H1 (cell line): ENCODE measurements at regions not wholly inside any gene's neighbourhood (a gene's known extent, or its start where the extent isn't known, plus 50 kb on each side); places are given as distances from the start of the nearest gene placed in this dataset.

ENCODE experiments used
- CTCF ChIA-PET: fragments of 300-600 bp; sonication (Branson Sonifier 250); formaldehyde crosslinking; loops from one replicate; lab custom pipeline; 2021; ENCODE audit not compliant: partially characterized antibody; lab: Charles Lee
- POLR2A ChIA-PET: fragments of 300-600 bp; sonication (Branson Sonifier 250); formaldehyde crosslinking; loops from one replicate; lab custom pipeline; 2021; ENCODE audit warnings: inconsistent platforms; ENCODE audit not compliant: partially characterized antibody; lab: Charles Lee
- DNase-seq, 2 experiments: peaks; one replicate each; pipeline versions ENCODE4 v3.0.0 to v3.0.0-alpha.2; 2010 to 2022; ENCODE audit warnings: low spot score in 2 of 2, low read depth in 1 of 2, mixed read lengths in 1 of 2
- FAIRE-seq: peaks from 2 replicates; lab custom pipeline; 2011; peaks lifted over from hg19 to GRCh38; lab: Jason Lieb, UNC
- H2AFZ ChIP-seq: 2 replicates; pipeline ENCODE4 v1.8.1; 2012; ENCODE audit warnings: low read length, inconsistent platforms
- H2AK5ac ChIP-seq: 2 replicates; pipeline ENCODE4 v1.6.1; 2013; ENCODE audit warnings: low read depth, low read length
- H2BK120ac ChIP-seq: replicated peaks from 2 replicates; pipeline ENCODE3; 2013; ENCODE audit warnings: low read depth, low read length, inconsistent platforms
- H2BK12ac ChIP-seq: 2 replicates; pipeline ENCODE4 v1.6.1; 2013; ENCODE audit warnings: low read depth, low read length
- H2BK15ac ChIP-seq: 2 replicates; pipeline ENCODE4 v1.6.1; 2013; ENCODE audit warnings: low read length
- H2BK20ac ChIP-seq: 2 replicates; pipeline ENCODE4 v1.6.1; 2013; ENCODE audit warnings: low read length
- H2BK5ac ChIP-seq: 2 replicates; pipeline ENCODE4 v1.6.1; 2013; ENCODE audit warnings: low read depth, low read length
- H3K14ac ChIP-seq: 2 replicates; pipeline ENCODE4 v1.6.1; 2013; ENCODE audit warnings: inconsistent platforms; ENCODE audit not compliant: insufficient read length
- H3K18ac ChIP-seq: 2 replicates; pipeline ENCODE4 v1.6.1; 2013; ENCODE audit warnings: low read length; ENCODE audit errors: extremely low read depth
- H3K23ac ChIP-seq: 2 replicates; pipeline ENCODE4 v1.6.1; 2013; ENCODE audit warnings: inconsistent platforms; ENCODE audit not compliant: insufficient read length
- H3K23me2 ChIP-seq: 2 replicates; pipeline ENCODE4 v1.6.1; 2013; ENCODE audit warnings: low read depth, low read length
- H3K27ac ChIP-seq: 2 replicates; pipeline ENCODE4 v1.6.1; 2011; ENCODE audit warnings: low read depth, low read length, inconsistent platforms
- H3K27me3 ChIP-seq, 4 experiments: replicated peaks in 1 of 4; 1 replicate in 1 of 4; 2 replicates in 3 of 4; pipeline versions ENCODE4 v1.6.1 to v1.8.1; 2011 to 2013; ENCODE audit warnings: low read length in 3 of 4, mild to moderate bottlenecking in 3 of 4, inconsistent platforms in 2 of 4, mixed read lengths in 2 of 4, moderate library complexity in 1 of 4; ENCODE audit not compliant: control insufficient read depth in 3 of 4, insufficient read depth in 3 of 4; ENCODE audit errors: extremely low read depth in 1 of 4
- H3K36me3 ChIP-seq, 4 experiments: 2 replicates each; pipeline versions ENCODE4 v1.6.1 to v1.8.1; 2011 to 2013; ENCODE audit warnings: mild to moderate bottlenecking in 4 of 4, low read length in 3 of 4, moderate library complexity in 2 of 4, control low read depth in 1 of 4, inconsistent platforms in 1 of 4; ENCODE audit not compliant: insufficient read depth in 4 of 4, control insufficient read depth in 2 of 4
- H3K4ac ChIP-seq: replicated peaks from 2 replicates; pipeline ENCODE3; 2013; ENCODE audit warnings: low read length, low read depth, mixed read lengths, inconsistent platforms; ENCODE audit not compliant: insufficient read length
- H3K4me1 ChIP-seq, 4 experiments: replicated peaks in 1 of 4; 1 replicate in 1 of 4; 2 replicates in 3 of 4; pipeline versions ENCODE4 v1.6.1 to v1.8.1; 2011 to 2013; ENCODE audit warnings: low read length in 3 of 4, inconsistent platforms in 2 of 4, mixed read lengths in 1 of 4; ENCODE audit not compliant: insufficient read depth in 4 of 4, control insufficient read depth in 3 of 4
- H3K4me2 ChIP-seq, 2 experiments: 2 replicates each; pipeline versions ENCODE4 v1.6.1 to v1.8.1; 2011 to 2013; ENCODE audit warnings: low read depth in 2 of 2, low read length in 2 of 2, control low read depth in 1 of 2, inconsistent platforms in 1 of 2, mild to moderate bottlenecking in 1 of 2; ENCODE audit not compliant: insufficient read depth in 1 of 2
- H3K4me3 ChIP-seq, 4 experiments: fragments of 200-600, 300-600 bp in 1 of 4; sonication (generic), shearing (Covaris generic), sonication (Bioruptor Twin) in 1 of 4; 2 replicates each; pipeline versions ENCODE4 v1.5.1 to v1.8.1; 2011 to 2016; ENCODE audit warnings: low read length in 4 of 4, low read depth in 3 of 4, control low read depth in 2 of 4, inconsistent platforms in 2 of 4, mild to moderate bottlenecking in 2 of 4, mixed read lengths in 1 of 4, moderate library complexity in 1 of 4; ENCODE audit not compliant: insufficient read depth in 2 of 4; ENCODE audit errors: extremely low read depth in 1 of 4
- H3K56ac ChIP-seq: replicated peaks from 2 replicates; pipeline ENCODE3; 2013; ENCODE audit warnings: low read depth, mild to moderate bottlenecking, mixed read lengths, low read length, inconsistent platforms; ENCODE audit not compliant: insufficient read length
- H3K79me1 ChIP-seq: 2 replicates; pipeline ENCODE4 v1.6.1; 2013; ENCODE audit warnings: low read depth, low read length, control low read depth
- H3K79me2 ChIP-seq, 2 experiments: 2 replicates each; pipeline versions ENCODE4 v1.6.1 to v1.8.1; 2012 to 2013; ENCODE audit warnings: low read length in 2 of 2, mild to moderate bottlenecking in 2 of 2, inconsistent platforms in 1 of 2; ENCODE audit not compliant: insufficient read depth in 2 of 2, control insufficient read depth in 1 of 2
- H3K9ac ChIP-seq, 4 experiments: replicated peaks in 1 of 4; 1 replicate in 1 of 4; 2 replicates in 3 of 4; pipeline versions ENCODE4 v1.6.1 to v1.8.1; 2011 to 2013; ENCODE audit warnings: low read depth in 3 of 4, low read length in 3 of 4, control low read depth in 2 of 4, mild to moderate bottlenecking in 2 of 4, moderate library complexity in 2 of 4, inconsistent platforms in 1 of 4; ENCODE audit errors: extremely low read depth in 1 of 4
- H3K9me3 ChIP-seq, 2 experiments: 2 replicates each; pipeline versions ENCODE4 v1.6.1 to v1.8.1; 2012 to 2013; ENCODE audit warnings: mild to moderate bottlenecking in 2 of 2, moderate library complexity in 2 of 2, control low read depth in 1 of 2, inconsistent platforms in 1 of 2, low read depth in 1 of 2, low read length in 1 of 2, mixed read lengths in 1 of 2; ENCODE audit not compliant: insufficient read depth in 2 of 2
- H4K20me1 ChIP-seq, 2 experiments: replicated peaks in 1 of 2; 2 replicates each; pipeline versions ENCODE3 to v1.8.1; 2011 to 2013; ENCODE audit warnings: inconsistent platforms in 2 of 2, low read length in 2 of 2, mild to moderate bottlenecking in 1 of 2; ENCODE audit not compliant: insufficient read depth in 2 of 2, control insufficient read depth in 1 of 2
- H4K5ac ChIP-seq: 2 replicates; pipeline ENCODE4 v1.6.1; 2013; ENCODE audit warnings: low read length, low read depth, mixed read lengths, inconsistent platforms; ENCODE audit not compliant: insufficient read length
- H4K8ac ChIP-seq: 2 replicates; pipeline ENCODE4 v1.8.0; 2013; ENCODE audit warnings: mild to moderate bottlenecking, moderate library complexity, low read length, inconsistent platforms; ENCODE audit not compliant: insufficient read depth; ENCODE audit errors: extremely low read depth
- H4K91ac ChIP-seq: replicated peaks from 2 replicates; pipeline ENCODE3; 2013; ENCODE audit warnings: low read length, mixed read lengths, inconsistent platforms; ENCODE audit not compliant: insufficient read length
- BACH1 ChIP-seq: IDR thresholded peaks from 2 replicates; pipeline ENCODE4 v1.6.1; 2012; ENCODE audit warnings: low read length, improper control_type of control experiment
- BCL11A ChIP-seq, 2 experiments: IDR thresholded peaks; one replicate each; pipeline ENCODE4 v1.6.1; 2011; ENCODE audit warnings: low read depth in 2 of 2, low read length in 2 of 2, mild to moderate bottlenecking in 2 of 2
- CBX8 ChIP-seq: fragments of 300-800, 300-1000 bp; sonication (generic); IDR thresholded peaks from 2 replicates; pipeline ENCODE4 v1.7.1; 2016; ENCODE audit warnings: low read depth, low read length, borderline replicate concordance
- CEBPB ChIP-seq: IDR thresholded peaks from 2 replicates; pipeline ENCODE4 v1.6.1; 2012; ENCODE audit warnings: low read depth, low read length
- CHD1 ChIP-seq: IDR thresholded peaks from 2 replicates; pipeline ENCODE4 v1.6.1; 2012; ENCODE audit warnings: low read depth, low read length, improper control_type of control experiment
- KDM1A ChIP-seq: fragments of 200-600, 300-600 bp; sonication (generic); IDR thresholded peaks from 2 replicates; pipeline ENCODE4 v1.7.1; 2016; ENCODE audit warnings: mild to moderate bottlenecking, low read length, borderline replicate concordance
- KDM5A ChIP-seq: fragments of 200-600 bp; IDR thresholded peaks from 2 replicates; pipeline ENCODE4 v1.7.1; 2012; ENCODE audit warnings: mild to moderate bottlenecking, low read length, inconsistent platforms, mixed read lengths
- NRF1 ChIP-seq: IDR thresholded peaks from 2 replicates; pipeline ENCODE4 v1.6.1; 2011; ENCODE audit warnings: mild to moderate bottlenecking, low read depth, low read length, improper control_type of control experiment
- RXRA ChIP-seq: IDR thresholded peaks from 2 replicates; pipeline ENCODE4 v1.6.1; 2011; ENCODE audit warnings: low read depth, mild to moderate bottlenecking, low read length, moderate library complexity; ENCODE audit not compliant: insufficient read depth
- SIX5 ChIP-seq: IDR thresholded peaks from 2 replicates; pipeline ENCODE4 v1.6.1; 2011; ENCODE audit warnings: mild to moderate bottlenecking, low read depth, low read length
- SRF ChIP-seq: IDR thresholded peaks from 2 replicates; pipeline ENCODE4 v1.6.1; 2011; ENCODE audit warnings: mild to moderate bottlenecking, low read depth, low read length, moderate library complexity
- SUZ12 ChIP-seq: fragments of 200-600 bp; sonication (generic); IDR thresholded peaks from 2 replicates; pipeline ENCODE4 v1.6.1; 2012; ENCODE audit warnings: mild to moderate bottlenecking, inconsistent platforms, low read length, moderate library complexity, mixed read lengths
- TAF7 ChIP-seq: optimal IDR thresholded peaks from 2 replicates; pipeline ENCODE3; 2011; ENCODE audit warnings: low read depth, mild to moderate bottlenecking, inconsistent platforms, low read length, moderate library complexity, borderline replicate concordance
- WGBS, 2 experiments: shearing (Covaris generic) in 1 of 2; methylation state at CpG; one replicate each; pipeline versions ENCODE4 v1.1.6 to v1.1.7; 2013 to 2015; ENCODE audit warnings: low lambda C conversion rate in 2 of 2, mixed read lengths in 2 of 2, inconsistent platforms in 1 of 2, low coverage in 1 of 2, missing lambda C conversion rate in 1 of 2; ENCODE audit not compliant: insufficient replicate concordance in 2 of 2, insufficient coverage in 1 of 2, insufficient read length in 1 of 2; ENCODE audit errors: extremely low coverage in 1 of 2, missing lambda C conversion rate in 1 of 2; 5-methylcytosine and 5-hydroxymethylcytosine counted together
- TF ChIP-seq, protein P1 (sequence below): IDR thresholded peaks from 2 replicates; pipeline ENCODE4 v1.6.1; 2011; ENCODE audit warnings: low read length, improper control_type of control experiment
- TF ChIP-seq, protein P2 (sequence below): IDR thresholded peaks from 2 replicates; pipeline ENCODE4 v1.6.1; 2012; ENCODE audit warnings: inconsistent platforms

DNA sequence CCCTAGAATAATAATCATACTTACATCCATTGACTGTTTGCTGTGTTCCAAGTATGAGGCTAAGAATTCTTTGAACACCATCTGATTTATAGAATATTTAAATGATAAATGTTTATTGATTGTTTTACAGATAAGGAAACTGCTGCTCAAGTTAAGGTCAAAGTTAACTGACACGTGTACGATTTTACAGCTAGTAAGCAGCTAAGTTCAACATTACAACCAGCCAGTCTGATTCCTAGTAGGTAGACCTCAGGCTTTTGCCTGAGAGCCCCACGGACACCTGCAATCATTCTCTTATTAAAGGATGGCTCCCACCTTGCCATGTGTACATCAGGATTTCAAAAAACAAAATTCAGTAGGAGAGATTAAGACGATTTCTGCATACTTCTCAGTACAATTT, 141.9 kb downstream of the SPRY2 start:
- Histone ChIP-seq H3K4me2 (no peak overlapping the region), H3K79me1 (no peaks in the 10 kb centered on the region), H2BK20ac (no peak overlapping the region), H3K4me1 (no peaks in the 10 kb centered on the region), H3K27me3 (no peaks in the 10 kb centered on the region), H3K23me2 (no peaks in the 10 kb centered on the region), H3K79me2 (no peaks in the 10 kb centered on the region), H2BK12ac (no peak overlapping the region), H2BK15ac (no peak overlapping the region), H4K5ac (no peak overlapping the region), H2BK5ac (no peak overlapping the region), H3K23ac (no peak overlapping the region), H2AK5ac (no peak overlapping the region), H4K20me1 (no peaks in the 10 kb centered on the region), H3K9ac (no peak overlapping the region), H3K14ac (no peak overlapping the region), H3K4me3 (no peak overlapping the region), H3K36me3 (no peaks in the 10 kb centered on the region), H3K56ac (no peak overlapping the region), H3K18ac (no peak overlapping the region), H3K9me3 (no peaks in the 10 kb centered on the region), H3K4ac (no peak overlapping the region), H4K8ac (no peak overlapping the region), H2BK120ac (no peak overlapping the region), H4K91ac (no peak overlapping the region), H3K27ac (no peak overlapping the region), H2AFZ (no peak overlapping the region)
- FAIRE-seq (no peak), DNase-seq (no peak)
- ChIA-PET POLR2A (no interaction called here), CTCF (no interaction called here)
- 88% methylated on average over 4 of the region's 4 CpGs; no CpG with 5 or more reads in 1 of the 2 experiments for WGBS, 2 experiments
- TF ChIP-seq RXRA (no peak), BACH1 (no peak), CEBPB (no peak), KDM1A (no peak), NRF1 (no peak), CBX8 (no peak), SIX5 (no peak), CHD1 (no peak), KDM5A (no peak), TAF7 (no peak), BCL11A (IDR thresholded peaks at IDR 0.05; ENCODE audit: low read depth in 2 of 2, low read length in 2 of 2) (no peak), SUZ12 (no peak), SRF (no peak)
- TF ChIP-seq, protein P1, sequence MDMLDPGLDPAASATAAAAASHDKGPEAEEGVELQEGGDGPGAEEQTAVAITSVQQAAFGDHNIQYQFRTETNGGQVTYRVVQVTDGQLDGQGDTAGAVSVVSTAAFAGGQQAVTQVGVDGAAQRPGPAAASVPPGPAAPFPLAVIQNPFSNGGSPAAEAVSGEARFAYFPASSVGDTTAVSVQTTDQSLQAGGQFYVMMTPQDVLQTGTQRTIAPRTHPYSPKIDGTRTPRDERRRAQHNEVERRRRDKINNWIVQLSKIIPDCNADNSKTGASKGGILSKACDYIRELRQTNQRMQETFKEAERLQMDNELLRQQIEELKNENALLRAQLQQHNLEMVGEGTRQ, result no peak
- TF ChIP-seq, protein P2, sequence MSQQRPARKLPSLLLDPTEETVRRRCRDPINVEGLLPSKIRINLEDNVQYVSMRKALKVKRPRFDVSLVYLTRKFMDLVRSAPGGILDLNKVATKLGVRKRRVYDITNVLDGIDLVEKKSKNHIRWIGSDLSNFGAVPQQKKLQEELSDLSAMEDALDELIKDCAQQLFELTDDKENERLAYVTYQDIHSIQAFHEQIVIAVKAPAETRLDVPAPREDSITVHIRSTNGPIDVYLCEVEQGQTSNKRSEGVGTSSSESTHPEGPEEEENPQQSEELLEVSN, result no peak
